Left lung (tissue), 4 donors: ENCODE measurements at regions not wholly inside any gene's neighbourhood (a gene's known extent, or its start where the extent isn't known, plus 50 kb on each side); places are given as distances from the start of the nearest gene placed in this dataset.

Experiments used
- ATAC-seq: fragments of 200-7000 bp; cut with Tn5 transposase; one replicate; pipeline ENCODE4 v1.9.1; 2020; ENCODE audit warnings: moderate library complexity
- DNase-seq, 4 donors: peaks; one replicate each; pipeline ENCODE4 v3.0.0-alpha.2; 2013 to 2020
- H3K27ac ChIP-seq, 2 donors: fragments of 200-600 bp; sonication (generic) in 1 of 2; one replicate each; pipeline versions ENCODE4 v1.5.0 to v1.8.0; 2020 to 2021
- H3K27me3 ChIP-seq, 2 donors: fragments of 200-600 bp; sonication (generic) in 1 of 2; one replicate each; pipeline versions ENCODE4 v1.5.0 to v1.8.0; 2020 to 2021
- H3K36me3 ChIP-seq, 2 donors: fragments of 200-600 bp; sonication (generic) in 1 of 2; one replicate each; pipeline versions ENCODE4 v1.5.0 to v1.8.0; 2020 to 2021
- H3K4me1 ChIP-seq, 2 donors: fragments of 200-600 bp; one replicate each; pipeline ENCODE4 v1.8.0; 2021
- H3K4me3 ChIP-seq, 2 donors: fragments of 200-600 bp; sonication (generic) in 1 of 2; one replicate each; pipeline versions ENCODE4 v1.5.0 to v1.8.0; 2020 to 2021; ENCODE audit warnings: mild to moderate bottlenecking in 1 of 2
- H3K9me3 ChIP-seq, 2 donors: fragments of 200-600 bp; sonication (generic) in 1 of 2; one replicate each; pipeline versions ENCODE4 v1.5.0 to v1.8.0; 2020 to 2021
- CTCF ChIP-seq, 2 donors: fragments of 200-600 bp; sonication (generic) in 1 of 2; IDR thresholded peaks; one replicate each; pipeline versions ENCODE4 v1.5.0 to v1.8.0; 2021; ENCODE audit warnings: antibody characterized with exemption in 2 of 2
- intact Hi-C, 2 donors: fragments of 100-400 bp; cut with DNase I; formaldehyde crosslinking; loops; one replicate each; pipeline versions ENCODE4 v1.11.2 to v1.14.2; 2022
- donor health status: DM: no; HTN: yes; CAD: no.
- donor health status: DM: no; HTN: no; CAD: no.

- ATAC-seq: no peak
- Histone ChIP-seq H3K27me3 (no peaks in the 10 kb centered on the region), H3K36me3 (no peaks in the 10 kb centered on the region), H3K9me3 (no peaks in the 10 kb centered on the region), H3K27ac (no peak overlapping the region), H3K4me3 (no peak overlapping the region), H3K4me1 (no peaks in the 10 kb centered on the region)
- DNase-seq: no peak
- intact Hi-C loops: no loop called here
- no peak for TF ChIP-seq CTCF (IDR thresholded peaks at IDR 0.05)
These were observed 1253.6 kb upstream of the TENM4 start for GRCh38 chr11:80694385-80694784.

DNA sequence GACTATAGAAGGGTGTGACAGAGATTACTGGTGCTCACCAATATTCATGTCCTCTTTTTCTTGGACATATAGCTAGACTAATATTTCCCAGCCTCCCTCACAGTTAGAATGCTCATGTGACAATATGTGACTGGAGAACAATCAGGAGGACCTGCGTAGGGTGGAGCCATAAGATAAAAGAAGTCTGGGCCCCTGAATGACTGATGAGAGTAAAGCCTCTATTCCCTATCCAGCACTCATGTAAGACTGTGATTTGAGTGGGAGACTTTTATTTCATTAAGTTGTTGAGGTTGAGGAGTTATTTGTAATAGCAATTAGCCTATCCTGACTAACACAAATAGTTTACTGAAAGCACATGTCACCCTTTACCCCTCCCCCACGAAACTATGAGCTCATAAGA lies 1247.1 kb upstream of the TENM4 start:
- Histone ChIP-seq H3K4me3 (no peak overlapping the region), H3K4me1 (no peaks in the 10 kb centered on the region), H3K36me3 (no peaks in the 10 kb centered on the region), H3K9me3 (no peaks in the 10 kb centered on the region), H3K27me3 (no peaks in the 10 kb centered on the region), H3K27ac (no peak overlapping the region)
- TF ChIP-seq CTCF (IDR thresholded peaks at IDR 0.05): no peak
- ATAC-seq: no peak
- DNase-seq: no peak
- intact Hi-C loops: no loop called here

DNA sequence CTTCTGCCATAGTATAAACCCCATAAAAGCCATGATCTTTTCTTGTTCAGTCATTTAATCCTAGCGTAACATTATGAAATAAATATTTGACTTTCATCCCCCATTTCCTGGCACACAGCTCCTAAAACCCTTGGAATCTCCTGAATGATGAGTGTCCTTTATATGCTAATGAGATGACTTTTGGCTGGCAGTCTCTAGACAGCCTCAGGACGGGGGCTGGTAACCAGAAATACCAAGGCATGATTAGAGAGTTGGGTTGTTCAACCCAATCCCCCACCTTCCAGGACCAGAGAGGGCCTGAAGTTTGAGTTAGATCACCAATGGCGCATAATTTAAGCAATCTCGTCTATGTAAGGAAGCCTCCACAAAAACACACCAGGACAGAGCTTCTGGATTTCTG lies 1246.1 kb upstream of the TENM4 start:
- ATAC-seq (no peak), DNase-seq (no peak)
- no peak overlapping the region for H3K4me3 ChIP-seq
- no peaks in the 10 kb centered on the region for H3K4me1 ChIP-seq
- no peak for TF ChIP-seq CTCF (IDR thresholded peaks at IDR 0.05)
- intact Hi-C loops: no loop called here
- H3K27me3 ChIP-seq: no peaks in the 10 kb centered on the region
- no peaks in the 10 kb centered on the region for H3K36me3 ChIP-seq
- no peak overlapping the region for H3K27ac ChIP-seq
- H3K9me3 ChIP-seq: no peaks in the 10 kb centered on the region

DNA sequence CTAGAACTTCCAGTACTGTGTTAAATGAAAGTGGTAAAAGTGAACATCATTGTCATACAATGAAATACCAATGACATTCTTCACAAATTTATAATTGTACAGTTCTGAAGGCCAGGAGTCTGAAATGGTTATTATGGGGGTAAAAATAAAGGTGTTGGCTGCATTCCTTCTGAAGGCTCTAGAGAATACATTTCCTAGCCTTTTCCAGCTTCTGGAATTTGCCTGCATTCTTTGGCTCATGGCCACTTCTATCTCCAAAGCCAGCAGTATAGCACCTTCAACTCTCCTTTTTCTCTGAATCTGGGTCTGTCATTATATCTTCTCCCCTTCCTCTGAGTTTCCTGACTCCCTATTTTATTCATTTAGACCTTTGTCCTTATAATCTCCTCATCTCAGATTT lies 1232.7 kb upstream of the TENM4 start:
- ATAC-seq (no peak), DNase-seq (no peak)
- Histone ChIP-seq H3K9me3 (peaks cover 0 to 7% of the 10 kb centered on the region in 2 donors), H3K4me3 (no peak overlapping the region), H3K36me3 (no peaks in the 10 kb centered on the region), H3K27ac (no peak overlapping the region), H3K27me3 (no peaks in the 10 kb centered on the region), H3K4me1 (no peaks in the 10 kb centered on the region)
- TF ChIP-seq CTCF (IDR thresholded peaks at IDR 0.05): no peak
- intact Hi-C loops: no loop called here

GRCh38 chr11:80669620-80670019 lies 1228.8 kb upstream of the TENM4 start:
- Histone ChIP-seq H3K27ac (no peak overlapping the region), H3K4me3 (no peak overlapping the region), H3K9me3 (no peaks in the 10 kb centered on the region), H3K27me3 (no peaks in the 10 kb centered on the region), H3K4me1 (no peaks in the 10 kb centered on the region), H3K36me3 (no peaks in the 10 kb centered on the region)
- no peak for ATAC-seq
- DNase-seq: no peak
- TF ChIP-seq CTCF (IDR thresholded peaks at IDR 0.05): no peak
- intact Hi-C loops: no loop called here
